D721Med (cell line): ENCODE measurements at regions not wholly inside any gene's neighbourhood (a gene's known extent, or its start where the extent isn't known, plus 50 kb on each side); places are given as distances from the start of the nearest gene placed in this dataset.
"Not testable (repeated sequence)": the region's sequence is repeated elsewhere in the genome, so short reads cannot be mapped to it uniquely, and the experiment has no call there.

Experiments
- DNase-seq: peaks from one replicate; pipeline ENCODE4 v3.0.0; 2011; ENCODE audit warnings: low spot score; ENCODE audit not compliant: insufficient read length
- FAIRE-seq: peaks from 2 replicates; lab custom pipeline; 2011; peaks lifted over from hg19 to GRCh38; lab: Jason Lieb, UNC
- TF ChIP-seq, protein P1 (sequence below): IDR thresholded peaks from 2 replicates; pipeline ENCODE4 v1.5.1; 2012; ENCODE audit warnings: mild to moderate bottlenecking, control low read depth; ENCODE audit not compliant: insufficient read depth; ENCODE audit errors: missing control alignments

DNA sequence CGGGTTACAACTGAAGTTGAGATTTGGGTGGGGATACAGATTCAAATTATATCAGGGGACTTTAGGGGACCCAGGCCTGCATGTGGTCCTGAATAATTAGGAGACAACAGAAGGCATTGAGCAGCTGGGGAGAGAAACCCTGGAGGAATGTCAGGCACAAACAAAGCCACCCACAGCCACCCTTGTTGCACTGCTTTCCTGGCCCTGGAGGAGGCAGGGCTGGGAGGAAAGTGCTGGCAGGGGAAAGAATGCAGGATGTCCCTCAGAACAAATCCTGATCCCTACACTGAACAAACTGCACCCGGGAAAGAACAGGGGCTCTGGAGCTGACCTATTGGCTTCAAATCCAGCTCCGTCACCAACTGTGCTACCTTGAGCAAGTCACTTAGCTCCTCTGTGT lies 214.1 kb upstream of the ATP6AP2 start:
- DNase-seq = no peak
- no peak for FAIRE-seq
- TF ChIP-seq, protein P1, sequence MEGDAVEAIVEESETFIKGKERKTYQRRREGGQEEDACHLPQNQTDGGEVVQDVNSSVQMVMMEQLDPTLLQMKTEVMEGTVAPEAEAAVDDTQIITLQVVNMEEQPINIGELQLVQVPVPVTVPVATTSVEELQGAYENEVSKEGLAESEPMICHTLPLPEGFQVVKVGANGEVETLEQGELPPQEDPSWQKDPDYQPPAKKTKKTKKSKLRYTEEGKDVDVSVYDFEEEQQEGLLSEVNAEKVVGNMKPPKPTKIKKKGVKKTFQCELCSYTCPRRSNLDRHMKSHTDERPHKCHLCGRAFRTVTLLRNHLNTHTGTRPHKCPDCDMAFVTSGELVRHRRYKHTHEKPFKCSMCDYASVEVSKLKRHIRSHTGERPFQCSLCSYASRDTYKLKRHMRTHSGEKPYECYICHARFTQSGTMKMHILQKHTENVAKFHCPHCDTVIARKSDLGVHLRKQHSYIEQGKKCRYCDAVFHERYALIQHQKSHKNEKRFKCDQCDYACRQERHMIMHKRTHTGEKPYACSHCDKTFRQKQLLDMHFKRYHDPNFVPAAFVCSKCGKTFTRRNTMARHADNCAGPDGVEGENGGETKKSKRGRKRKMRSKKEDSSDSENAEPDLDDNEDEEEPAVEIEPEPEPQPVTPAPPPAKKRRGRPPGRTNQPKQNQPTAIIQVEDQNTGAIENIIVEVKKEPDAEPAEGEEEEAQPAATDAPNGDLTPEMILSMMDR = no peak

DNA sequence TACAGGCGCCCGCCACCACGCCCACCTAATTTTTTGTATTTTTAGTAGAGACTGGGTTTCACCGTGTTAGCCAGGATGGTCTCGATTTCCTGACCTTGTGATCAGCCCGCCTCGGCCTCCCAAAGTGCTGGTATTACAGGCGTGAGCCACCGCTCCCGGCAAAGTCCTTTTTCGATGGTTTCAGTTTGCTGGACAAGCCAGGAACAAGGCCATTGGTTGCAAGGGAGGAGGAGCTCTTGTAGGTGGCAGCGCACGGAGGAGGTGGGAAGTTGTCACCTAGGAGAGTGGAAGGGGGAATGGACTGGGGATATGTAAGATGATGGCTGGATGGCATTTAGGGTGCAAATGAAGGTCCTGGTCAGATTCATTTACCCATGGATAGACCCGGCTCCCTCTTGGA lies 218.5 kb upstream of the ATP6AP2 start:
- not testable (repeated sequence) for DNase-seq, FAIRE-seq

DNA sequence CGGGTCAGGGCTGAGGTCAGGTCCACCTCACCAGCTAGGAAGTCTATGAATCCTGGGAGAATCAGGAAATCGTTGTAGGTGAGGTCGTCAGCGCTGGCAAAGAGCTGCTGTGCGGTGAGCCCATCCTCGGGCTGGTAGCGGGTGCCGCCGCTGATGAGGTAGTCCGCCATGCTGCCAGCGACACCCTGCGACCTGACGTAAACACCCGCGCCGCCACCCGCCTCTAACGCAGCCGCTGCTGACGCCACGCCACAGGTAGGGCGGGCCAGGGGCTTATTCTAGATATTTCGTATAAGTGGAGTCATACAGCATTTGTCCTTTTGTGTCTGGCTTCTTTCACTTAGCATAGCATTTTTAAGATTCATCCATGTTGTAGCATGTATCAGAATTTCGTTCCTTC lies 220.2 kb upstream of the ATP6AP2 start:
- TF ChIP-seq, protein P1 = no peak
- FAIRE-seq (no peak), DNase-seq (no peak)

DNA sequence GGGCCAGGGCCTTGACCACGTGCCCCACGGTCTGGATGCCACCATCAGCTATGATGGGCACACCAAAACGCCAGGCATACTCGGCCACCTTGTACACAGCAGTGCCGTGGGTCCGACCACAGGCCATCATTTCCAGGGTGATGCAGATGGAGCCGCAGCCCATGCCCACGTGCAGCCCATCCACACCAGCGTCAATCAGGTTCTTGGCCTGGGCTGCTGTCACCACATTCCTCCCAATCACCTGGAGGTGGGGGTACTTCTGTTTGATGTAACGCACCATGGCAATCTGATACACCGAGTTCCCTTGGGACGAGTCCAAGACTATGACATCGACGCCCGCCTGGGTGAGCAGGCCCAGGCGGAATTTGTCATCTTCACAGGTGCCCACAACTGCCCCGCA lies 221.2 kb upstream of the ATP6AP2 start:
- FAIRE-seq (no peak), DNase-seq (no peak)
- TF ChIP-seq, protein P1 = no peak

DNA sequence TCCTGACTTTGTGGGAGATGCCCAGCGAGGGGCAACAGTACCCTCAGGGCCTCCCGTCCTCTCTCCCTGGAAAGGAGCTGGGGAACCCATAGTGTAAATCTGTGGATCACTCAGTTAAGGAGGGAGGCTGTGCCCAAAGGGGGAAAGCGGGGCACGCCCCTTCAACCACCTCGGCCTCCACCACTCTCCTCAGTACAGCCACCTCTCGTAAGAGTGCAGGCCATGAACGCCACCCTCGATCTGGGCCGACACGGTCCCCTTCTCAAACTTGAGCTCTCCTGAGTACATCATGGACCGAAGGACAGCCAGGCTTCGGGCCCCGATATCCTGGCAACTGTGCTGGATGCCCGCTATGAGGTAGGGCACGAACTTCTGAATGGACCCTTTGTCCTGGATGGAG lies 221.8 kb upstream of the ATP6AP2 start:
- DNase-seq (no peak), FAIRE-seq (no peak)
- TF ChIP-seq, protein P1 = no peak

DNA sequence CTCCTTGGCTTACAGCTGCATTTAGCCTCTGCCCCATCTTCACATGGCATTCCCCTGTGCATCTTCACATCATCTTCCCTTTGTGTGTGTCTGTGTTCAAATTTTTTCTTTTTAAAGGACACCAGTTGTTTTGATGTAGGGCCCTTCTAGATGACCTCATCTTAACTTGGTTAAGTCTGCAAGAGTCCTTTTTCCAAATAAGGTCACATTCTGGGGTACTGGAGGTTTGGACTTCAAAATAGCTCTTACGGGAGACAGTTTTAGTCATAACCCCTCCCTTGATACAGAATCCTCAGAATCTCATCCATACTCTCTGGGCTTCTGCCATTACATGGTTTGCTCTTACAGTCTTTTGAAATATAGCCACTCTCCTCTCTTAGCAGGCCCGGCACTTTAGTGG lies 231.5 kb upstream of the ATP6AP2 start:
- TF ChIP-seq, protein P1 = no peak
- DNase-seq (no peak), FAIRE-seq (no peak)

DNA sequence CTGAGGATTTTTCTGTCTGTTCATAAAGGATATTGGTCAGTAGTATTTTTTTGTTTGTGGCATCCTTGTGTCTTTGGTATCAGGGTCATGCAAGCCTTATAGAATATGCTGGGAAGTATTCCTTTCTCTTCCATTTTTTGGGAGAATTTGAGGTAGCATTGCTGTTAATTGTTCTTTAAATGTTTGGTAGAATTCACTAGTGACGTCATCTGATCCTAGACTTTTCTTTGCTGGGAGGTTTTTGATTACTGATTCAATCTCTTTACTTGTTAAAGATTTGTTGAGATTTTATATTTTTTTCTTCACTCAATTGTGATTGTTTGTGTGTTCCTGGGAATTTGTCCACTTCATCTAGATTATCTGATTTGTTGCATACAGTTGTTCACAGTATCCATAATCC lies 234.4 kb upstream of the ATP6AP2 start:
- FAIRE-seq = no peak
- DNase-seq = no peak
- TF ChIP-seq, protein P1 = no peak

DNA sequence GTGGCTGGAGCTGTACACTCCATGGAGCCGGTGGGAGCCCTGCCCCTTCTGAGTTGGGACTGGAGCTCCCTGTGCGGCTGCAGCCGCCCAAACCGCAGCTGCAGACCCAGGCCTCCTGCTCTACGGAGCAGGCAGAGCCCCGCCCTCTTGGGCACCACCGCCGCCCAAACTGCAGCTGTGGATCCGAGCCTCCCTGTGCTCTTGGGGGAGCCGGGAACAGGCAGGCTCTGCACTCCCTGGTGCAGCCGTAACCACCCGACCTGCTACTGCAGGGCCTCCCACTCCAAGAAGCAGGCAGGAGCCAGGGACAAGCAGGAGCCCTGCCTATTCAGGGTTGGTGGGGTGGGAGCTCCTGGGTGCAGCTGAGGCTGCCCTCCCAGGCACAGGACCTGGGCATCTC lies 237.5 kb upstream of the ATP6AP2 start:
- no peak for FAIRE-seq
- TF ChIP-seq, protein P1 = no peak
- no peak for DNase-seq
